ENCODE measurements at regions not wholly inside any gene's neighbourhood (a gene's known extent, or its start where the extent isn't known, plus 50 kb on each side); places are given as distances from the start of the nearest gene placed in this dataset.

DNA sequence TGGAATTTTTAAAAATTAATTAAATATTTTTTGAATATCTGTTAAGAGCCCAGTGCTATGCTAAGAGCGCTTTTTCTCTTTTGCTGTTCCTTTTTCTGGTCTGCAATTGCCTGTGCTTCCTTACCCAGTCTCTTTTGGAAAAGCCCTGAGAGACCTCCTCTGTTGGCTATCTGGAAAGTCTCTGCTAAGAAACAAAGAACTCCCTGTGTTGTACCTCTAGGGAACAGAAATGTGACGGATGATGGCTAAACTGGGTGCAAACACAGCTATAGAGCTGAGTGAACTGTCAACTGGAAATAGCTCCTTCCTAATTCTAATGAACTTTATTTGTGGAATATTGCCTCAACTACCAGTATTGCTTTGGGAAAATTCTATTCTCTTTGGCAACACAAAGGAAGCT is 261.6 kb upstream of the NOVA1 start:
- H2BK120ac ChIP-seq (ENCODE audit: low read depth, low read length): no peak overlapping the region
- TF ChIP-seq, protein P1, sequence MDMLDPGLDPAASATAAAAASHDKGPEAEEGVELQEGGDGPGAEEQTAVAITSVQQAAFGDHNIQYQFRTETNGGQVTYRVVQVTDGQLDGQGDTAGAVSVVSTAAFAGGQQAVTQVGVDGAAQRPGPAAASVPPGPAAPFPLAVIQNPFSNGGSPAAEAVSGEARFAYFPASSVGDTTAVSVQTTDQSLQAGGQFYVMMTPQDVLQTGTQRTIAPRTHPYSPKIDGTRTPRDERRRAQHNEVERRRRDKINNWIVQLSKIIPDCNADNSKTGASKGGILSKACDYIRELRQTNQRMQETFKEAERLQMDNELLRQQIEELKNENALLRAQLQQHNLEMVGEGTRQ (IDR thresholded peaks at IDR 0.05; ENCODE audit: low read depth, low read length): no peak
- TF ChIP-seq RCOR1 (IDR thresholded peaks at IDR 0.05; ENCODE audit: insufficient replicate concordance, low read length) (no peak), FOS (IDR thresholded peaks at IDR 0.05; ENCODE audit: low read depth, low read length) (no peak), SMC3 (IDR thresholded peaks at IDR 0.05; ENCODE audit: low read depth, low read length) (no peak), CEBPB (IDR thresholded peaks at IDR 0.05; ENCODE audit: low read depth, low read length) (no peak), NFE2L2 (IDR thresholded peaks at IDR 0.05; ENCODE audit: low read depth, low read length) (no peak), CHD1 (IDR thresholded peaks at IDR 0.05; ENCODE audit: low read depth, low read length) (no peak), MAZ (IDR thresholded peaks at IDR 0.05; ENCODE audit: borderline replicate concordance, low read depth, low read length) (no peak), RFX5 (IDR thresholded peaks at IDR 0.05; ENCODE audit: low read depth, low read length) (no peak), MXI1 (IDR thresholded peaks at IDR 0.05; ENCODE audit: borderline replicate concordance, low read depth, low read length) (no peak), POLR2A (IDR thresholded peaks at IDR 0.05; ENCODE audit: low read depth, low read length) (no peak), BHLHE40 (IDR thresholded peaks at IDR 0.05; ENCODE audit: low read depth, low read length) (no peak), RAD21 (IDR thresholded peaks at IDR 0.05; ENCODE audit: low read length) (no peak), MAFK (IDR thresholded peaks at IDR 0.05; ENCODE audit: low read depth, low read length) (no peak)
- TF ChIP-seq, protein P2, sequence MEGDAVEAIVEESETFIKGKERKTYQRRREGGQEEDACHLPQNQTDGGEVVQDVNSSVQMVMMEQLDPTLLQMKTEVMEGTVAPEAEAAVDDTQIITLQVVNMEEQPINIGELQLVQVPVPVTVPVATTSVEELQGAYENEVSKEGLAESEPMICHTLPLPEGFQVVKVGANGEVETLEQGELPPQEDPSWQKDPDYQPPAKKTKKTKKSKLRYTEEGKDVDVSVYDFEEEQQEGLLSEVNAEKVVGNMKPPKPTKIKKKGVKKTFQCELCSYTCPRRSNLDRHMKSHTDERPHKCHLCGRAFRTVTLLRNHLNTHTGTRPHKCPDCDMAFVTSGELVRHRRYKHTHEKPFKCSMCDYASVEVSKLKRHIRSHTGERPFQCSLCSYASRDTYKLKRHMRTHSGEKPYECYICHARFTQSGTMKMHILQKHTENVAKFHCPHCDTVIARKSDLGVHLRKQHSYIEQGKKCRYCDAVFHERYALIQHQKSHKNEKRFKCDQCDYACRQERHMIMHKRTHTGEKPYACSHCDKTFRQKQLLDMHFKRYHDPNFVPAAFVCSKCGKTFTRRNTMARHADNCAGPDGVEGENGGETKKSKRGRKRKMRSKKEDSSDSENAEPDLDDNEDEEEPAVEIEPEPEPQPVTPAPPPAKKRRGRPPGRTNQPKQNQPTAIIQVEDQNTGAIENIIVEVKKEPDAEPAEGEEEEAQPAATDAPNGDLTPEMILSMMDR (conservative IDR thresholded peaks at IDR 0.05; ENCODE audit: low read depth, low read length): no peak
- TF ChIP-seq, protein P3, sequence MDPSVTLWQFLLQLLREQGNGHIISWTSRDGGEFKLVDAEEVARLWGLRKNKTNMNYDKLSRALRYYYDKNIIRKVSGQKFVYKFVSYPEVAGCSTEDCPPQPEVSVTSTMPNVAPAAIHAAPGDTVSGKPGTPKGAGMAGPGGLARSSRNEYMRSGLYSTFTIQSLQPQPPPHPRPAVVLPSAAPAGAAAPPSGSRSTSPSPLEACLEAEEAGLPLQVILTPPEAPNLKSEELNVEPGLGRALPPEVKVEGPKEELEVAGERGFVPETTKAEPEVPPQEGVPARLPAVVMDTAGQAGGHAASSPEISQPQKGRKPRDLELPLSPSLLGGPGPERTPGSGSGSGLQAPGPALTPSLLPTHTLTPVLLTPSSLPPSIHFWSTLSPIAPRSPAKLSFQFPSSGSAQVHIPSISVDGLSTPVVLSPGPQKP (IDR thresholded peaks at IDR 0.05; ENCODE audit: borderline replicate concordance, low read depth, low read length): no peak
- H4K91ac ChIP-seq (ENCODE audit: insufficient read depth, low read depth, low read length): no peak overlapping the region
- no peaks in the 10 kb centered on the region for H3K9me1 ChIP-seq (ENCODE audit: insufficient read depth, low read length)
- H3K4me3 ChIP-seq (ENCODE audit: insufficient read depth, low read depth, low read length): no peak overlapping the region
- no peak overlapping the region for H3K27ac ChIP-seq (ENCODE audit: insufficient read depth, low read length)
- H2AK9ac ChIP-seq (replicated peaks; ENCODE audit: low read depth, low read length, poor library complexity): no peak overlapping the region
- BruUV-seq (replicated peaks): no TSS peak
- no peaks in the 10 kb centered on the region for H3K4me1 ChIP-seq (ENCODE audit: control insufficient read depth, insufficient read depth, low read length)
- no peak for DNase-seq
- no peak overlapping the region for H4K5ac ChIP-seq (ENCODE audit: low read depth, low read length)
- H2AK5ac ChIP-seq (ENCODE audit: low read depth, low read length): no peak overlapping the region
- no CpG with 5 or more reads among the region's 2 CpGs for WGBS, 2 experiments (ENCODE audit: extremely low coverage in 2 of 2, insufficient read length in 1 of 2)
- 0 out of 2 replicates have a peak, but pooled peaks cover 2% of the 10 kb centered on the region for H3K9me3 ChIP-seq (ENCODE audit: control insufficient read depth, insufficient read depth, low read length)
- POLR2A ChIA-PET (ENCODE audit: unreplicated experiment): no interaction called here
- no peak overlapping the region for H3K23ac ChIP-seq (ENCODE audit: low read depth, low read length)
- H2BK15ac ChIP-seq (ENCODE audit: low read depth, low read length): no peak overlapping the region
- ATAC-seq (ENCODE audit: low read depth): no peak
- CTCF ChIA-PET: no interaction called here
- no peak overlapping the region for H3K56ac ChIP-seq (ENCODE audit: extremely low read depth, insufficient read depth, low read length)
- no peak overlapping the region for H3K14ac ChIP-seq (replicated peaks; ENCODE audit: low read depth, low read length)
- H3K4ac ChIP-seq (ENCODE audit: low read depth, low read length): no peak overlapping the region
- intact Hi-C loops (cut with micrococcal nuclease) (no loop called here), in situ Hi-C loops (cut with MboI; ENCODE audit: low sequenced_read_pairs) (no loop called here), dilution Hi-C loops (cut with HindIII; ENCODE audit: low sequenced_read_pairs, unreplicated experiment) (no loop called here)
- H4K8ac ChIP-seq (ENCODE audit: low read depth in 2 of 2, low read length in 2 of 2): no peak overlapping the region
- no peaks in the 10 kb centered on the region for H4K20me1 ChIP-seq (ENCODE audit: insufficient read depth, low read length)
- H3K4me2 ChIP-seq (ENCODE audit: low read depth, low read length): no peak overlapping the region
- H2AFZ ChIP-seq (replicated peaks; ENCODE audit: low read length, poor library complexity): no peak overlapping the region
- no peaks in the 10 kb centered on the region for H3K79me1 ChIP-seq (ENCODE audit: low read depth in 1 of 2, low read length in 2 of 2)
- no peak overlapping the region for H2BK5ac ChIP-seq (ENCODE audit: low read depth, low read length, poor library complexity, severe bottlenecking)
- no peaks in the 10 kb centered on the region for H3K36me3 ChIP-seq (ENCODE audit: control insufficient read depth, insufficient read depth, low read length)
- no peak overlapping the region for H2BK20ac ChIP-seq (ENCODE audit: low read depth, low read length)
- H3K18ac ChIP-seq (ENCODE audit: low read depth, low read length): no peak overlapping the region
- H3K9ac ChIP-seq (ENCODE audit: low read depth, low read length): no peak overlapping the region
- H3K27me3 ChIP-seq (ENCODE audit: control insufficient read depth, insufficient read depth, low read length): no peaks in the 10 kb centered on the region

Data from IMR-90 (cell line).